ENCODE measurements at regions not wholly inside any gene's neighbourhood (a gene's known extent, or its start where the extent isn't known, plus 50 kb on each side); places are given as distances from the start of the nearest gene placed in this dataset.
"Not testable (repeated sequence)": the region's sequence is repeated elsewhere in the genome, so short reads cannot be mapped to it uniquely, and the experiment has no call there.

DNA sequence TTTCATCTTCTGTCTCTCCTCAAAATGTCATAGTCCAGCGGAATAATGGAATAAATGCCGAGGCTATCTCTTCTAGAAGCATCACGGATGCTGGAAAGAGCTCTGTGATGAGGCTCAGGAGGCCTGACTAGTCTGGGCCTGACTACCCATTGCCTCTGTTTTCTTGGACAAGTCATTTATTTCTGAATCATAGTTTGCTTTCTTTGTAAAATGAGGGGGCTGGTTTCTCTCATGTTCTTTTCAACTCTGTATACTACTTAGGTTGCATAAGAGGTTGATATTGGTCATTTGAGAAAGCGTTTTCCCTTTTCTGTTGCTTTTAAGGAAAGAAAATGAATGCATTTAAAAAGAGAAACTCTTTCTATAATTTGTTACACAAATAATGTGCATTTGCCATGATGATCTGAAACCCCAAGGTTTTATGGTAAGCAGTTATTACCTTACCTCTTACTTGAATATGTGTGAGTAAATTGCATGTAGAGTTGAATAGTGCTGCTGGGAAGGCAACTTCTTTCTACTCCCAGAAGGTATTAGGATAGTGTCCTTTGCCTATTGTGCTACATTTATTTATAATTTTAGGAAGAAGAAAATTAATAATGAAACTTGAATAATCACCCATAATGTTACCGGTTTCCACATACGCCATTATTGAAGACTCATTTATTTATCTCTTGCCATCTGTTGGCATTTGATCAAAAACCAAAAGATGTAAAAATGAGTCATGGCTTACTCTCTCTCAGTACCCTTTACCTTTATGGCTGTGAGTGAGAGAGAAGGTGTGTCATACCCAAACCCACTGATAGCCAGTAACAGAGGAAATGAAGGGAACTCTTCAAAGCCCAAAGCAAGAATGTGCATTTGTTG lies 179.1 kb downstream of the FASLG start:
- peak overlapping the region in 1 of 2 donors; percentile 14 for H3K4me3 Mint-ChIP-seq
- H3K27me3 Mint-ChIP-seq = no peaks in the 10 kb centered on the region
- H3K4me1 Mint-ChIP-seq (ENCODE audit: low read depth in 2 of 2) = peaks cover 9 to 11% of the 10 kb centered on the region in 2 donors
- no peaks in the 10 kb centered on the region for H3K36me3 Mint-ChIP-seq (ENCODE audit: insufficient read depth)
- DNase-seq (peak in 2 of 3 experiments; percentile 14 to 15), ATAC-seq (replicated peaks) (peak; percentile 100)
- H3K27ac Mint-ChIP-seq = no peak overlapping the region
- H3K9me3 Mint-ChIP-seq = no peaks in the 10 kb centered on the region

DNA sequence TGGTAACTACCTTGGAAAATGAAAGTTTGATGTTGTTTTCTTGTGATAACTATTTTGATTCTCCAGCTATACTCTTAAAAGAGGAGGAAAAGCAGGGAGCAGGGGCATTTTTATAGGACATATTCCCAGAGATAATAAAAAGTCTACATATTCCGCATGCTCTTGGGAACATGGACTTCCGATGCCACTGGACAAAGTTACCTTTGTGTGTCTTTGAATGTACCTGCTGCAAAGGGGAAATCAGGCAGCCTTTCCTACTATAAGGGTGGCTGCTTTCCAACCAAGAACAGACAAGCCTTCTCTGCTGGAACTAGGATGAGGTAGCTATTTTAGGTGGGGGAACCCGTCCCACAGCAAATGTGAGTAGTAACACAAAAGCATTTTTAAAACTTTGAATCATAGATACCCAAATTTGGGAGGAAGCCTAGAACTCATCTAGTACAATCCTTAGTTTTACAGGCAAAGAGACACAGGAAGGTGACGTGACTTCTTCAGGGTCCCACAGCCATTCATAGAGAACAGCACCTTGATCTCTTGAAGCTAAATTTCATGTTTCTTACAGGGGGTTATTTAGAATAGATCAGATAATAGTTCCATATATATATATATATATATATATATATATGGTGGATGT lies 179.9 kb downstream of the FASLG start:
- Mint-ChIP-seq H3K27ac (no peak overlapping the region), H3K27me3 (no peaks in the 10 kb centered on the region), H3K36me3 (ENCODE audit: insufficient read depth) (no peaks in the 10 kb centered on the region), H3K4me3 (peak overlapping the region in 1 of 2 donors; percentile 14), H3K9me3 (no peaks in the 10 kb centered on the region), H3K4me1 (ENCODE audit: low read depth in 2 of 2) (peaks cover 9 to 11% of the 10 kb centered on the region in 2 donors)
- ATAC-seq (replicated peaks) (peak; percentile 6), DNase-seq (no peak)

DNA sequence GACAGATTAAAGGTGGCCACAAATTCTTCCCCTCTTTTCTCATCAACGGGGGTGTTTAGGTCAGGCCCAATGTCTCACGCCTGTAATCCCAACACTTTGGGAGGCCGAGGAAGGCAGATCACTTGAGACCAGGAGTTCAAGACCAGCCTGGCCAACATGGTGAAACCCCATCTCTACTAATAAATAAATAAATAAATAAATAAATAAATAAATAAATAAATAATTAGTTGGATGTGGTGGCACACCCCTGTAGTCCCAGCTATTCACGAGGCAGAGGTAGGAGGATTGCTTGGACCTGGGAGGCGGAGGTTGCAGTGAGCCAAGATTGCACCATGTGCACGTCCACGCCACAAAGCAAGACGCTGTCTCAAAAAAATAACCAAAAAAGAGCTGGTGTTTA lies 180.7 kb downstream of the FASLG start:
- DNase-seq; ATAC-seq (replicated peaks); H3K36me3 Mint-ChIP-seq (ENCODE audit: insufficient read depth); H3K27me3 Mint-ChIP-seq; H3K27ac Mint-ChIP-seq; H3K4me3 Mint-ChIP-seq; H3K9me3 Mint-ChIP-seq: not testable (repeated sequence)
- H3K4me1 Mint-ChIP-seq (ENCODE audit: low read depth in 2 of 2) = peaks cover 8 to 11% of the 10 kb centered on the region in 2 donors

DNA sequence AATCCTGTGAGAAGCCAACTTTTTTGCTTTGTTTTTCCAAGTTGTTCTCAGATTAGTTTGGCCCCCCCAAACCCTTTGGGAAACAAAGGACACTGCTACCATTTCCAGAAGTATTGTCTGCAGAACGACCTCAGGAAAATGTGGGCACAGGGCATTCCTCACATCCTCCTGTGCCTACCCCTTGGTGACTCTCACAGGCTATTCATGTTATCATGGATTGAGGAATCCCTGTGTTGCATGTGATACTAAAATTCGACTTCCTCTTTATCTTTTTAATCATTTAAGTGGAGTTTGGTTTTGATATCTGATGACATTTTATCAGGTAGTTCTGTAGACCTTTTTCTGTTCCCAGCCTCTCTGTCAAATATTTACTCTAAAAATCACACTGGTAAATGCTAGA lies 184.5 kb downstream of the FASLG start:
- peaks cover 4% of the 10 kb centered on the region for H3K36me3 Mint-ChIP-seq (ENCODE audit: insufficient read depth)
- ATAC-seq (replicated peaks) (no peak), DNase-seq (no peak)
- no peaks in the 10 kb centered on the region for H3K27me3 Mint-ChIP-seq
- no peaks in the 10 kb centered on the region for H3K9me3 Mint-ChIP-seq
- H3K27ac Mint-ChIP-seq = no peak overlapping the region
- no peak overlapping the region for H3K4me3 Mint-ChIP-seq
- H3K4me1 Mint-ChIP-seq (ENCODE audit: low read depth in 2 of 2) = peaks cover 16 to 17% of the 10 kb centered on the region in 2 donors

DNA sequence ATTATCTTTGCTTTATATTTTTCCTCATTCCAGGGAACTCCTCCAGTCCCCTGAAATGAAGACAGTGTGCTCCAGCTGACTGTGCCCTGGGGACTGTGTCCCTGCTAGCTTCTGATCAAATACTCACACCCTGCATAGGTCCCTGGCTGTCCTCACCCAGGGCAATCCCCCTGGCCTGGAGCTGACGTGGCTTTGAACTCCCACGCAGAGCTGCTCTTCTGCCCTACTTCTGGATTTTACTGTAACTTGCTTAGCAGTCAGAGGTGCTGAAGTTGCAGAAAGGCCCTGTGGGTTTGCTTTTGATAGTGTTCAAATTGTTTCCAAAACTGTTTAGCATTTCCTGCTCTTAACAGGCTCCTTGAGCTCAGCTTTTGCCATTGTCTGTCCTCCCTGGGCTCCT lies 186.5 kb downstream of the FASLG start:
- ATAC-seq (replicated peaks) = peak; percentile 98
- no peaks in the 10 kb centered on the region for H3K9me3 Mint-ChIP-seq
- peak overlapping the region; percentile 8 to 68 for H3K27ac Mint-ChIP-seq
- peak overlapping the region; percentile 7 to 30 for H3K4me3 Mint-ChIP-seq
- peaks cover 4% of the 10 kb centered on the region for H3K36me3 Mint-ChIP-seq (ENCODE audit: insufficient read depth)
- H3K27me3 Mint-ChIP-seq = no peaks in the 10 kb centered on the region
- peaks cover 10 to 11% of the 10 kb centered on the region in 2 donors for H3K4me1 Mint-ChIP-seq (ENCODE audit: low read depth in 2 of 2)
- peak; percentile 14 to 29 (median 19) for DNase-seq

DNA sequence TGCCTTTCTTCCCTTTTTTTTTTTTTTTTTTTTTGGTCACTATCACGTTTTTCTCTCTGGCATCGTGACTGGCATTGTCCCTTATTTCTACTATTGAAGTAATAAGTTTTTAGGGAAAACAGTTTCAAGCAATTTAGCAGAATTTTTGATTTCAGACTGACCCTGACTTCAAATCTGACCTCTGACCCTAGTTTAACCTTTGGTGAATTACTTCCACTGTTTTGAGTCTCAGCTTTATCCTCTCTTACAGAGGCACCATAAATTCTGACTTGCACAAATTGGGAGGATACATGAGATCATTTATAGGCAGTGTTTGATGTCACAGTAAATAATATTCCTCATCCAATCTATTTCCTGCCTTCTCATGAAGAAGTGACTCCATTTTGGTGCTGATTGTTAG lies 187.0 kb downstream of the FASLG start:
- H3K36me3 Mint-ChIP-seq (ENCODE audit: insufficient read depth) = peaks cover 4% of the 10 kb centered on the region
- peak overlapping the region in 1 of 2 donors; percentile 8 for H3K27ac Mint-ChIP-seq
- DNase-seq (no peak), ATAC-seq (replicated peaks) (no peak)
- H3K4me1 Mint-ChIP-seq (ENCODE audit: low read depth in 2 of 2) = peaks cover 10 to 11% of the 10 kb centered on the region in 2 donors
- H3K9me3 Mint-ChIP-seq = no peaks in the 10 kb centered on the region
- H3K27me3 Mint-ChIP-seq = no peaks in the 10 kb centered on the region
- peak overlapping the region in 1 of 2 donors; percentile 30 for H3K4me3 Mint-ChIP-seq

DNA sequence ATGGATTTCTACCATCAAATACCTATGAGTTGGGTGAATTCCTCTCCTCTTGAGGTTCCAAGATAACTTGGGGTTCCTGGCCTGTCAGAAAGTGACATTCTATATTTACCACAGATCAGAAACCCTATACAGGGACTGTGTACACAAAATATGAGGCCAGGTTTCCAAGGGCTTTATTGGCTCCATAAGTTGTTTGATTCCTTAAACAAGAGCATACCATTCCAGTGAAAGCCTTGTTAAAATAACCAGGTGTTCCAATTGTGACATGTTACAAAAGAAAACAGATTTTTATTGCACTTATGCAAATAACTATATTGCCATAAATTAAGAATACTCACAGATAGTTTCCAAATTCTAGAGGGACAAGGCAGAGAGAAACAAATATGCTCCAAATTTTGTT lies 188.9 kb downstream of the FASLG start:
- not testable (repeated sequence) for DNase-seq; H3K27ac Mint-ChIP-seq; ATAC-seq (replicated peaks); H3K9me3 Mint-ChIP-seq; H3K4me3 Mint-ChIP-seq; H3K36me3 Mint-ChIP-seq (ENCODE audit: insufficient read depth); H3K27me3 Mint-ChIP-seq
- H3K4me1 Mint-ChIP-seq (ENCODE audit: low read depth in 2 of 2) = peaks cover 10 to 11% of the 10 kb centered on the region in 2 donors

DNA sequence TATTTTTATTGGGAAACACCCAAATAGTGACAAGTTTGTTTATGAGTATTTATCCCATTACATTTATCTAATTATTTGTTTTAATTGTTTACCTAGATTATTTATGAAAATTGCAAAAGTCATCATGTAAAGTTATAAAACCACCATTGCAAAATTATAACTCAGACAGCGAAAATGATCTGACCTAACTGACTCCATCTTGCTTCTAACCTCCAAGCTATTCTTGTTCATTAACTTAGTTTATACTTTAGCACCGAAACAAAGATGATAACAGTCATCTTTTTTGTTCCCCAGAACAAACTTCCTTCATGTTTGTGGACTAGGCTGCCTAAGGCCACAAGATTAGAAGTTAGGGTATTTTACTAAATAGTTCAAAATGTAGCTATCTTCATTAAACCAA lies 190.8 kb downstream of the FASLG start:
- Mint-ChIP-seq H3K4me1 (ENCODE audit: low read depth in 2 of 2) (peaks cover 10 to 11% of the 10 kb centered on the region in 2 donors), H3K9me3 (no peaks in the 10 kb centered on the region), H3K27me3 (no peaks in the 10 kb centered on the region), H3K36me3 (ENCODE audit: insufficient read depth) (peaks cover 4% of the 10 kb centered on the region), H3K4me3 (no peak overlapping the region), H3K27ac (no peak overlapping the region)
- DNase-seq = no peak
- no peak for ATAC-seq (replicated peaks)

DNA sequence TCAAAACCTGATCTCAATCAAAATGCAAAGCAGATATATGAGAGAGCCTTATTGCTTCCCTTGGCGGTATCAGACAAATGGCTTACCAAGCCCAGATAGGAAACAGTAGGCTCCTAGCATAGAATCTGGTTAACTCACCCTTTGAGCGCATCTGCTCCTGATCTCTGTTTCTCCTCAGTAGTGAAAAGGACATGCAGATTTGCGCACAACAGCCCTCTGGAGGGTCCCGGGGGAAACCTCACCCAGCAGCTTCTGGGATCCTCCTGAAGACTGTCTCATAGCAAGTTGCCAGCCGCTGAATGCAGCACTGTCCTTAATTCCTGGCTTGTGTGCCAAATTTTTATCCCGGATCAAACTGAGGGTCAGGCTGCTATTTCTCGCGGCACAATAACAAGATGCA lies 192.2 kb downstream of the FASLG start:
- Mint-ChIP-seq H3K27ac (no peak overlapping the region), H3K27me3 (no peaks in the 10 kb centered on the region), H3K4me1 (ENCODE audit: low read depth in 2 of 2) (peaks cover 0 to 1% of the 10 kb centered on the region in 2 donors), H3K4me3 (no peak overlapping the region), H3K36me3 (ENCODE audit: insufficient read depth) (no peaks in the 10 kb centered on the region), H3K9me3 (no peaks in the 10 kb centered on the region)
- DNase-seq = no peak
- no peak for ATAC-seq (replicated peaks)

DNA sequence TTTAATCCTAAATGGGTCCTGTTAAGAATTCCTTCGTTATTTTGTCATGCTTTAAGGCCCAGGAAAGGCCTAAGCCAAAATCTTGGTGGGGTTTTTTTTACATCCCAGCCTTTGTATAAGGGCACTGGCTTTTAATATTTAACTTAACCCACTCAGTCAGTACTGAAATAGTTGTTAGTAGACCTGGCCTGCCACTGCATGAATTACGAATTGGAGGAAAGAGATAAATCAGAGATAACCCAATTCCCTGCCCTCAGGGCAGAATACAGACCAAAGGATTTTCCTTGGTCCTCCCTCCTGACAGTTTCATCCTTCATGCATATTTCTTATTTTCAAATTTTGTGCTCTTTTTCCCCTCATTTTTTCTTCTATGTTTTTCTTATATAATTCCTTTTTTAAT lies 193.0 kb downstream of the FASLG start:
- no peaks in the 10 kb centered on the region for H3K9me3 Mint-ChIP-seq
- no peaks in the 10 kb centered on the region for H3K27me3 Mint-ChIP-seq
- no peak overlapping the region for H3K27ac Mint-ChIP-seq
- no peaks in the 10 kb centered on the region for H3K36me3 Mint-ChIP-seq (ENCODE audit: insufficient read depth)
- ATAC-seq (replicated peaks) = no peak
- no peak for DNase-seq
- H3K4me1 Mint-ChIP-seq (ENCODE audit: low read depth in 2 of 2) = no peaks in the 10 kb centered on the region
- H3K4me3 Mint-ChIP-seq = no peak overlapping the region

DNA sequence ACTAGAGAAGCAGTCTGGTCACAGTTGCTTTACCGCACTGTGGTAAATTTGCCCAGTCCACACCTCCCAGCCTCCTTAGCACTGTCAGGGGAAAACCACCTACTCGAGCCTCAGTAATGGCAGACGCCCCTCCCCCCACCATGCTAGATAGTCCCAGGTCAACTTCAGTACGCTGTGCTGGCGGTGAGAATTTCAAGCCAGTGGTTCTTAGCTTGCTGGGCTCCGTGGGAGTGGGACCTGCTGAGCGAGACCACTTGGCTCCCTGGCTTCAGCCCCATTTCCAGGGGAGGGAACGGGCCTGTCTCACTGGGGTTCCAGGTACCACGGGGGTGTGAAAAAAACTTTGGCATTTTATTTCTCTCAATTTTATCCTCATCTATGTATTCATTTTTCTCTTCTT lies 194.8 kb downstream of the TNFSF18 start:
- not testable (repeated sequence) for DNase-seq; H3K4me1 Mint-ChIP-seq (ENCODE audit: low read depth in 2 of 2); H3K27ac Mint-ChIP-seq; H3K27me3 Mint-ChIP-seq; H3K4me3 Mint-ChIP-seq; ATAC-seq (replicated peaks); H3K36me3 Mint-ChIP-seq (ENCODE audit: insufficient read depth); H3K9me3 Mint-ChIP-seq

DNA sequence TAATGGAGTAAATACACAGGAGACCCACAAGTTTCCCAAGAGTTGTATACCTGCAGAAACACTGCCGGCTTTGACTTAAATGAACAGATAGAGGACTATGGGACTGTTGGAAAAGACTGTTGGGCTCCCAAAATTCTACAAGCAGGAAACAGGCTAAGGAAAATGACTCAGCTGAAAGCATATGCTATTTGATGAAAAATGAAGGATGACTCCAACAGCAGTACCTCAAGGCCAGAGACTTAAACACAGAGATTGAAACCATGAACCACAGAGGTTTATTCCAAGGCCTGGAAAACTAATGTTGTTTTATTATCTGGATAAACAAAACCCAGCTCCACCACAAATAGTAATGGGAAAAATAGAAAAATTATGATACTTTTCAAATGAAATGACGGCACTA lies 187.7 kb downstream of the TNFSF18 start:
- ATAC-seq (replicated peaks) (no peak), DNase-seq (no peak)
- Mint-ChIP-seq H3K9me3 (no peaks in the 10 kb centered on the region), H3K27ac (no peak overlapping the region), H3K4me1 (ENCODE audit: low read depth in 2 of 2) (no peaks in the 10 kb centered on the region), H3K4me3 (no peak overlapping the region), H3K36me3 (ENCODE audit: insufficient read depth) (no peaks in the 10 kb centered on the region), H3K27me3 (no peaks in the 10 kb centered on the region)

DNA sequence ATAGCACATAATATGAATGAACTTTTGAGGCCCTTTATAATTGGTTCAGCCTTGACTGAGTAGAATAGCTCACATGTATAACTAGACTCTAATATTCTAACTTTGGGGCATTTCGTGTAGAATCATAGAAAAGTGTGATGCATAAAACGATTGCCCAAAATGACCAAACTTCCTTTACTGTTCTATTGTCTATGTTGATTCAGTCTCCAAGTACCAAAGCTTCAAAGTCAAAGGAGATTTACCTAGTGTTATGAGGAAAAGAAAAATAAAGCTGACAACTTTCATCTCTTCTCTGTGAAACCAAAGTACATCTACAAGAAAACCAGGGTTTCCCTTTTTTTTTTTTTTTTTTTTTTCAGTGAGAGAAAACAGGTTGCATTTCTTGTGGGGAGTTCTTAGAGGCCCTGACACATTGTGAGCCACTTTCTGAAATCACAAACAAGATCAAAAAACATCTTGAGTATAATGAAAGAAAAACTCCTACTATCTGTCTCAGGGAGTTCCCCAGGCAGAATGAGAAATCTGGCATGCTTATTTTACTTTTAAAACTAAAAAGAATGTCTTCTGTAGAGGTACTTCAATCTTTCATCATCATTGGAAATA lies 183.4 kb downstream of the TNFSF18 start:
- no peak overlapping the region for H3K27ac Mint-ChIP-seq
- H3K27me3 Mint-ChIP-seq = no peaks in the 10 kb centered on the region
- no peak overlapping the region for H3K4me3 Mint-ChIP-seq
- peaks cover 3 to 9% of the 10 kb centered on the region in 2 donors for H3K4me1 Mint-ChIP-seq (ENCODE audit: low read depth in 2 of 2)
- no peaks in the 10 kb centered on the region for H3K36me3 Mint-ChIP-seq (ENCODE audit: insufficient read depth)
- ATAC-seq (replicated peaks) = peak; percentile 70
- DNase-seq = no peak
- no peaks in the 10 kb centered on the region for H3K9me3 Mint-ChIP-seq

All from effector memory CD8-positive, alpha-beta T cell (primary cell).